AG20443 (cell line): ENCODE measurements at regions not wholly inside any gene's neighbourhood (a gene's known extent, or its start where the extent isn't known, plus 50 kb on each side); places are given as distances from the start of the nearest gene placed in this dataset.
A peak's percentile ranks its signal among the peaks of the same experiment; 100 is the strongest.
"Not testable (repeated sequence)": the region's sequence is repeated elsewhere in the genome, so short reads cannot be mapped to it uniquely, and the experiment has no call there.

Experiments used
- DNase-seq: peaks from one replicate; pipeline ENCODE4 v3.0.0; 2012; ENCODE audit warnings: low spot score, mixed read lengths

GRCh38 chr1:47594627-47595026, 156.8 kb downstream of the FOXD2 start:
- no peak for DNase-seq

DNA sequence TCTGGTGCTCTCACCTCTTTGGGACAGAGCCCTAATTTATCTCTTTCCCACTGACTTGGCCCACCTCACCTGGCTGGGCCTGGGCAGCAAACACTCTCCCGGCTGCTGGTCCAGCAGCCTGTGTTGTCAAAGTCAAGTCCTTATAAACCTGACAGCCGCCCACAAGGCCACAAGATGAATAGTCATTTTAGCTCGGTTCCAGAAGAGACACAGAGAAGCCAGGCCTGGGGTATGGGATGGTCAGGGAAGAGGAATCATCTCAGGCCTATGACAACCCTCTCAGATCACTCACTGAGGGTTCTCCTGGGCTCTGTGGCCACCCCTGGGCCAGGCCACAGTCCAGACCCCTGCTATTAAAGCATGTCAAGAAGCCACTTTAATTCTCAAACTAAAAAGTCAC, 158.5 kb downstream of the FOXD2 start:
- no peak for DNase-seq

DNA sequence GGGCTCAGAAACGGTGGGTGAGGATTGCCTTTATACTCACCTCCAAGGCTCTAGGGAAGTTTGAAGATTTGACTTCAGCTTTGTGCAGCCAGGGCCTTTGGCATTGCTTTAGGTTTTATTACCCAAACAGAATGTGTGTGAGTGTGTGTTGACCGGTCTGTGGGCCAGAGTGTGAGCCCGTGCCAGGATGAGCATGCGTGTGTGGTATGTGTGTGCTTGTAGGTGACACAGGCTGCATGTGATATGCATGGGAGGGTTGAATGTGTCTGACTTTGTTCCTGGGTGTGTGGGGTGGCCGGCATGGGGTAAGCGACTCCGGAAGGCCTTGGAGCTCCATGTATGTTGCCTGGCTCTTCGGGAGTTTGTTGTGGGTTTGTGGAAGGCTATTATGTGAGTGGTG, 160.5 kb downstream of the FOXD2 start:
- DNase-seq: no peak

GRCh38 chr1:47599777-47600176, 161.9 kb downstream of the FOXD2 start:
- DNase-seq: no peak

DNA sequence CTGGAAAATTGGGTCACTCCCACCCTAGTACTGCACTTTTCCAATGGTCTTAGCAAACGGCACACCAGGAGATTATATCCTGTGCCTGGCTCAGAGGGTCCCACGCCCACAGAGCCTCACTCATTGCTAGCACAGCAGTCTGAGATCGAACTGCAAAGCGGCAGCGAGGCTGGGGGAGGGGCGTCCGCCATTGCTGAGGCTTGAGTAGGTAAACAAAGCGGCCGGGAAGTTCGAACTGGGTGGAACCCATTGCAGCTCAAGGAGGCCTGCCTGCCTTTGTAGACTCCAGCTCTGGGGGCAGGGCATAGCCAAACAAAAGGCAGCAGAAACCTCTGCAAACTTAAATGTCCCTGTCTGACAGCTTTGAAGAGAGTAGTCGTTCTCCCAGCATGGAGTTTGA, 164.6 kb downstream of the FOXD2 start:
- not testable (repeated sequence) for DNase-seq

- not testable (repeated sequence) for DNase-seq
Measured at GRCh38 chr1:47604869-47605268, 167.0 kb downstream of the FOXD2 start.

DNA sequence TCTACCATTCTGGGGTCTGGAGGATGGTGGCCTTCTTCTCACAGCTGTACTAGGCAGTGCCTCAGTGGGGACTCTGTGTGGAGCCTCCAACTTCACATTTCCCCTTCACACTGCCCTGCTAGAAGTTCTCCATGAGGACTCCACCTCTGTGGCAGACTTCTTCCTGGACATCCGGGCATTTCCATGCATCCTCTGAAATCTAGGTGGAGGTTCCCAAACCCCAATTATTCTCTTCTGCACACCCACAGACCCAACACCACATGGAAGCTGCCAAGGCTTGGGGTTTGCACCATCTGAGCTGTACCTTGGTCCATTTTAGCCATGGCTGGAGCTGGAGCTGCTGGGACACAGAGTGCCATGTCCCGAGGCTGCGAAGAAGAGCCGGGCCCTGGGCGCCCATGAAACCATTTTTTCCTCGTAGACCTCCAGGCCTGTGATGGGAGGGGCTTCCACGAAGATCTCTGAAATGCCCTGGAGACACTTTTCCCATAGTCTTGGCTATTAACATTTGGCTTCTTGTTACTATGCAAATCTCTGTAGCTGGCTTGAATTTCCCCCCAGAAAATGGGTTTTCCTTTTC, 170.5 kb downstream of the FOXD2 start:
- DNase-seq: no peak

GRCh38 chr1:47611992-47612391, 174.1 kb downstream of the FOXD2 start:
- DNase-seq: no peak

DNA sequence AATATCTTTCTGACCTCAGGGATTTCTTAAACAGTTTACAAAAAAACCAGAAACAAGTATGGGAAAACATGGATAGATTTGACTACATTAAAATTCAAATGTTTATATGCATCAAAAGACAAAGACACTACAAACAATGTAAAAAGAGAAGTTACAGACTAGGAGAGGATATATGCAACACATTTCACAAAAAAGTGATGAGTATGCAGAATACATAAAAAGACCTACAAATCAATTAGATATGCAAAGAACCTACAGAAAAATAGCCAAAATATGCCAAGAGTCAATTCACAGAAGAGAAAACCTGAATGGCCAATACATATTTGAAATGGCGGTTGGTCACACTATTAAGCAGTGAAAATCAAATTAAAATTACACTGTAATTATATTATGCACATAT, 175.0 kb downstream of the FOXD2 start:
- no peak for DNase-seq

- DNase-seq: peak; percentile 7
Measured at GRCh38 chr1:47616036-47616435, 178.2 kb downstream of the FOXD2 start.

- no peak for DNase-seq
Measured at GRCh38 chr1:47616906-47617305, 179.1 kb downstream of the FOXD2 start.

- no peak for DNase-seq
Measured at GRCh38 chr1:47617381-47618221, 179.8 kb downstream of the FOXD2 start.

- DNase-seq: no peak
Measured at GRCh38 chr1:47618222-47618720, 180.4 kb downstream of the FOXD2 start.

DNA sequence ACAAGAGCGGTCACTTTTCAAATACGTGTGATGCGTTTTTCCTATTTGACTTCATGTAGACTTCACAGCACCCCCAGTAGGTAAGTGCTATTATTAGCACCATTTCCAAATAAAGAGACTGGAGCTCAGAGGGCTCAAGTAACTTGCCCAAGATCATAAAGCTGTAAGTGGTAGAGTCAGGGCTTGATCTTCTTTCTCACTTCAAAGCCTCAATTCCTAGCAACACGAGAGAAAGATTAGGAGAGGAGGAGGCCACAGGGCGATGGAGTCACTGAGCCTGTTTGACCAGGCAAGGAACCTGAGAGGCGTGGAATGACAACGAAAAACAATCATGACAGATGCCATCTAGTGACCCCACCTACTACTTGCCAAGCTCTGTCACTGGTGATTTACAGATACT, 181.0 kb downstream of the FOXD2 start:
- DNase-seq: no peak

- DNase-seq: no peak
Measured at GRCh38 chr1:47621483-47621882, 183.6 kb downstream of the FOXD2 start.

DNA sequence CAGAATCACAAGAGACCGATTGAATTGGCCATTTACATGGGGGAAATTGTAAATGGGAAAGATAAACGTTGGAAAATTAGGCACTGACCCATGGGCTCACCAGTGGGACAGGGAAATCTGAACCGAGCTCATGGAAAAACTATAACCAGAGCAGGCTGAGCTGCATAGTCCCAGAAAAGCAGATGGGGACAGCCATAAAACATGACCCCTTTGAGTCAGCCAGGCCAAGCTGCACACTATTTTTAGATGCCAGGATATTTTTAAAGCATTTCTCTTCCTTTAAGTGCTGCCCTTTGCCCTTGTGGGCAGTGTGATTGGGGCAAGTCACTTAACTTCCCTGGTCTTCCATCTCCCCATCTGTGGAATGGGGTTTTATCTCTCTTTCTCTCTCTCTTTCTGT, 184.1 kb downstream of the FOXD2 start:
- no peak for DNase-seq

- no peak for DNase-seq
Measured at GRCh38 chr1:47622776-47623556, 185.1 kb downstream of the FOXD2 start.

DNA sequence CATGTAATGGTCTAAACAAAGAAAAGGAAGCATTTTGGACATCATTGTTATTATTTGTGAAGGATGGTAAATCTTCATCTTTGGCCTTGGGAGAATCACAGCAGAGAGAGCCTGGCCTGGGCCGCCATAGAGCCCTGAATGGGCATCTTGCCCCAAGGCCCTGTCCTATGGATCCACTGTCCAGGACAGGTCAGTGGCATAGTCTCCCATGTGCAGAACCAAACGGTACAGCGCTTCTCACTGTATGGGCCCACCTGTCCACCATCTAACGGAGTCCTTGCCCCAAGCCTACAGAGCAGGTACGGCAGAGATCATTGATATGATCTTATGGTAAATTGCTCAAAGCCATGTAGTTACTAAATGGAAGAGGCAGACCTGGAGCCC, 185.7 kb downstream of the FOXD2 start:
- DNase-seq: no peak

DNA sequence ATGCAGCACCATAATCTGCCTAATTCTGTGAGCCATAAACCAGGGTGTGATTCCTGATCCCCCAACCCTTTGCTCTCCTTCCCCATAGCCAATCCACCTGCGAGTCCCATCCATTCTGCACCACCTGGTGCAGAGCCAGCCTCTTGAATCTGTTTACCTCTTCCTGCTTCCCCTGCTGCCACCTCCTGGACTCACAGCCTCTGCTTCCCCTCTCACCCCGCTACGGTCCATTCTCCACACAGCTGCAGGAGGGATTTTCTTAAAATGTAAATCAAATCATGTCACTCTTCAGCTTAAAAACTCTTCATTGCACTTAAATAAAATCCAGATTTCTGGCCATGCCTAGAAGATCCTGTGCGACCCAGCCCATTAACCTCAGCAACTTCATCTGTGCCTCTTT, 186.7 kb downstream of the FOXD2 start:
- DNase-seq: no peak

- DNase-seq: no peak
Measured at GRCh38 chr1:47627016-47627415, 189.2 kb downstream of the FOXD2 start.

- no peak for DNase-seq
Measured at GRCh38 chr1:47627471-47628370, 189.9 kb downstream of the FOXD2 start.

DNA sequence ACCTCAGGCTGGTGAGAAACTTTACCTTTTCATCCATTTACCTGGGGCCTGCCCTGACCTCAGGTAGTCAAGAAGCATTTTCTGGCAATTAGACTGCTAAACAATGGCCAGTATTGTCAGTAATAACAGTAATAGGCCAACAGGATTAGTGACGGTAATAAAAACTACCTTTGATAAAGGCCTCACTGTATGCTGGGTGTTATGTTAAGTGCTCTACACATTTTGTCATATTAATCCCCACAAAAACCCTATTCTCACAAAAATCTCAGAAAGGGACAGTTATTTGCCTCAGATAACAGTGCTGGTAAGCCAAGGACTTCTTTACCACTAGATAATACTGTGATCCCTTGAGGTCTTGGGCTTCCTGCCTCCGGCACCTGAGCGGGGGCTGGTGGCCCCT, 191.4 kb downstream of the FOXD2 start:
- DNase-seq: no peak
